OCI-LY3 (cell line): ENCODE measurements at regions not wholly inside any gene's neighbourhood (a gene's known extent, or its start where the extent isn't known, plus 50 kb on each side); places are given as distances from the start of the nearest gene placed in this dataset.
A peak's percentile ranks its signal among the peaks of the same experiment; 100 is the strongest.

Source experiments
- H2AFZ ChIP-seq: fragments of 200-600, 300-600 bp; shearing (Covaris generic); 2 replicates; pipeline ENCODE4 v1.6.0; 2014; ENCODE audit warnings: antibody characterized with exemption, low read depth, low read length
- H3K27ac ChIP-seq: fragments of 200-600, 300-600 bp; sonication (generic); 2 replicates; pipeline ENCODE4 v1.5.1; 2014; ENCODE audit warnings: mild to moderate bottlenecking, low read length, moderate library complexity, mixed read lengths
- H3K27me3 ChIP-seq: fragments of 200-600, 300-600 bp; sonication (generic); 2 replicates; pipeline ENCODE4 v1.6.1; 2014; ENCODE audit warnings: low read depth, low read length, mixed read lengths
- H3K36me3 ChIP-seq: fragments of 200-600, 300-600 bp; sonication (generic); replicated peaks from 2 replicates; pipeline ENCODE3; 2014; ENCODE audit warnings: low read depth, low read length, mixed read lengths
- H3K4me1 ChIP-seq: fragments of 300-600, 200-600 bp; sonication (generic); 2 replicates; pipeline ENCODE4 v1.6.1; 2014; ENCODE audit warnings: low read length, mixed read lengths
- H3K4me2 ChIP-seq: fragments of 200-600, 300-600 bp; sonication (generic); 2 replicates; pipeline ENCODE4 v1.6.1; 2014; ENCODE audit warnings: low read length, mixed read lengths
- H3K4me3 ChIP-seq: fragments of 300-600, 200-600 bp; sonication (generic); 2 replicates; pipeline ENCODE4 v1.5.1; 2014; ENCODE audit warnings: antibody characterized with exemption, mild to moderate bottlenecking, low read length, moderate library complexity
- H3K79me2 ChIP-seq: fragments of 300-600, 200-600 bp; shearing (Covaris generic); 2 replicates; pipeline ENCODE4 v1.6.1; 2014; ENCODE audit warnings: mild to moderate bottlenecking, low read length, mixed read lengths
- H3K9ac ChIP-seq: fragments of 300-600, 200-600 bp; shearing (Covaris generic); 2 replicates; pipeline ENCODE4 v1.6.0; 2014; ENCODE audit warnings: mild to moderate bottlenecking, low read length, moderate library complexity
- H3K9me3 ChIP-seq: fragments of 200-600, 300-600 bp; shearing (Covaris generic); 2 replicates; pipeline ENCODE4 v1.6.1; 2014; ENCODE audit warnings: low read length, mixed read lengths; ENCODE audit not compliant: insufficient read depth
- H4K20me1 ChIP-seq: fragments of 200-600, 300-600 bp; sonication (generic); 2 replicates; pipeline ENCODE4 v1.6.1; 2016; ENCODE audit warnings: low read length, mixed read lengths; ENCODE audit not compliant: insufficient read depth
- EZH2phosphoT487 ChIP-seq: fragments of 200-600 bp; shearing (Covaris generic); IDR thresholded peaks from 2 replicates; pipeline ENCODE4 v1.6.1; 2018; ENCODE audit warnings: antibody characterized with exemption, mixed run types, low read depth
- TF ChIP-seq, protein P1 (sequence below): fragments of 200-600, 300-600 bp; sonication (generic); IDR thresholded peaks from 2 replicates; pipeline ENCODE4 v1.5.1; 2014; ENCODE audit warnings: antibody characterized with exemption, low read length, low read depth

DNA sequence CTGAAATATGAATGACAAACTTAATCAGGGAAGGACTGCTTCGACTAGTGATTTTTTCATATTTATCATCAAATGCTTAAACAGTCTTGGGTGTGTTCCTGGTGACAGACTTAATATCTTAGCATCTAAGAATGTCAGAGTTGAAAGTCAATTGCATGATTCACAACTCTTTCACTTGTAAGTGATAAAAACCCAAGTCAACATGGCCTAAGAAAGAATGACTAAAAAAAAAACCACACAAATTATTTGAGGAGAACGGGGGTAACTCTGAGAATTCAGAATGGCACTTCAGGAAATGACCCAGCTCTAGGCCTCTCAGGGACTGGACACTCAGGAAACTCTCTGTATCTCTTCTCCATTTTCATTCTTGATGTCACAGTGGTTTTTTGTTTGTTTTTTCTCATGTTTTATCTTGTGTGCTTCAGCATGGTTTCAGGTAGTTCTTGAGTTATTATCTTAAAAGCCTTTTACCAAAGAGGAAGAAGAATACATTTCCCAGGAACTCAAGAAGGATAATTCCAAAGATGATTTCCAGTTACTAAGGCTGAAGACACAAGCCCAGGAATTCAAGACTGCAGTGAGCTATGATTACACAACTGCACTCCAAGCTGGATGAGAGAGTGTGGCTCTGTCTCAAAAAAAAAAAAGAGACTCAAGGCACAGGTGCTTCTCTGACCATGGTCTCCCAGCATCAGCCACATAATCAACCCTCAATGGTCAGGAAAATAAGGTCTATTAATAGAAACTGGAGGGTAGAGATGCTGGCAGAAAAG is 1697.8 kb upstream of the IGFBP7 start:
- Histone ChIP-seq H3K4me2 (no peak overlapping the region), H2AFZ (0 out of 2 replicates have a peak overlapping the region, but pooled peaks have one; percentile 12), H3K9ac (no peak overlapping the region), H4K20me1 (no peaks in the 10 kb centered on the region), H3K9me3 (no peaks in the 10 kb centered on the region), H3K4me1 (no peaks in the 10 kb centered on the region), H3K27me3 (no peaks in the 10 kb centered on the region), H3K4me3 (no peak overlapping the region), H3K27ac (no peak overlapping the region), H3K79me2 (no peaks in the 10 kb centered on the region), H3K36me3 (no peaks in the 10 kb centered on the region)
- no peak for TF ChIP-seq EZH2phosphoT487
- TF ChIP-seq, protein P1, sequence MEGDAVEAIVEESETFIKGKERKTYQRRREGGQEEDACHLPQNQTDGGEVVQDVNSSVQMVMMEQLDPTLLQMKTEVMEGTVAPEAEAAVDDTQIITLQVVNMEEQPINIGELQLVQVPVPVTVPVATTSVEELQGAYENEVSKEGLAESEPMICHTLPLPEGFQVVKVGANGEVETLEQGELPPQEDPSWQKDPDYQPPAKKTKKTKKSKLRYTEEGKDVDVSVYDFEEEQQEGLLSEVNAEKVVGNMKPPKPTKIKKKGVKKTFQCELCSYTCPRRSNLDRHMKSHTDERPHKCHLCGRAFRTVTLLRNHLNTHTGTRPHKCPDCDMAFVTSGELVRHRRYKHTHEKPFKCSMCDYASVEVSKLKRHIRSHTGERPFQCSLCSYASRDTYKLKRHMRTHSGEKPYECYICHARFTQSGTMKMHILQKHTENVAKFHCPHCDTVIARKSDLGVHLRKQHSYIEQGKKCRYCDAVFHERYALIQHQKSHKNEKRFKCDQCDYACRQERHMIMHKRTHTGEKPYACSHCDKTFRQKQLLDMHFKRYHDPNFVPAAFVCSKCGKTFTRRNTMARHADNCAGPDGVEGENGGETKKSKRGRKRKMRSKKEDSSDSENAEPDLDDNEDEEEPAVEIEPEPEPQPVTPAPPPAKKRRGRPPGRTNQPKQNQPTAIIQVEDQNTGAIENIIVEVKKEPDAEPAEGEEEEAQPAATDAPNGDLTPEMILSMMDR, result no peak

DNA sequence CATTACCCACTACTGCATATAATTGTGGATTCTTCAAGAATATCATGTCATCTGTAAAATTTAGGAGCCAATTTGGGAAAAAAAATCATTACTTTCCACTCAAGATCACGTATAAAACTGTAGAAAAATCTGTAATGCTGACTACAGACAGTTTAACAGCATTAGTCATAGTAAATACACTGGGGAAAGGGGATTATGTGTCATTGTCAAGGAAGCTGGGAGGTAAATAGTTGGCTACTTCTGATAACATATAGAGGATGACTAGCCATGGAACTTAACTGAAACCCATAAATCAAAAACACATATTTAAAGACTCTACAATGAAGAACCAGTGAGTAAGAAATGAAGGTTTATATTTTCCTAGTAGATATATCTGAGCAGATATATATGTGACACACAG is 1666.4 kb upstream of the IGFBP7 start:
- Histone ChIP-seq H3K27ac (no peak overlapping the region), H3K9ac (no peak overlapping the region), H3K4me2 (no peak overlapping the region)

DNA sequence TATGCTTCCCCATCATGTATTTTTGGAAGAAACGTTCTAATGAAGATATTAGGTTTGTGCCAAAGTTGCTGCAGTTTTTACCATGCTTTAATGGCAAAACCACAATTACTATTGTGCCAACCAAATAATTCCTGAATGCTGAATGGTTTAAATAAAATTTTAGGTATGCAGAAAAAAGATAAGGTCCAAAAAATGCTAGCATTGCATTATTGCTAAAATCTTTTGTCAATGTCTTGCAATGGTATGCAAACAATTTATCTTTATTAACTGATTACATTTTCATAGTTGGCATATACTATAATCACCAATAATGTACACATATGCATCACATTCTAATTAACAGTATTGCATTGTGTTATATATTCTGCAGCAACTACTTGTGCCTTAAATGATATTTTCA is 1657.4 kb upstream of the IGFBP7 start:
- Histone ChIP-seq H3K79me2 (no peaks in the 10 kb centered on the region), H3K27me3 (no peaks in the 10 kb centered on the region), H3K9me3 (no peaks in the 10 kb centered on the region), H2AFZ (no peak overlapping the region), H3K4me3 (no peak overlapping the region), H3K4me1 (no peaks in the 10 kb centered on the region), H3K4me2 (no peak overlapping the region), H3K9ac (no peak overlapping the region), H3K27ac (no peak overlapping the region), H4K20me1 (no peaks in the 10 kb centered on the region), H3K36me3 (no peaks in the 10 kb centered on the region)
- TF ChIP-seq, protein P1, result no peak
- no peak for TF ChIP-seq EZH2phosphoT487

More for the DNA sequence above, 1666.4 kb upstream of the IGFBP7 start:
- Histone ChIP-seq H4K20me1 (no peaks in the 10 kb centered on the region), H3K4me3 (no peak overlapping the region), H3K9me3 (no peaks in the 10 kb centered on the region), H2AFZ (no peak overlapping the region), H3K79me2 (no peaks in the 10 kb centered on the region), H3K36me3 (no peaks in the 10 kb centered on the region), H3K27me3 (no peaks in the 10 kb centered on the region), H3K4me1 (no peaks in the 10 kb centered on the region)
- TF ChIP-seq, protein P1, result no peak
- TF ChIP-seq EZH2phosphoT487, result no peak

DNA sequence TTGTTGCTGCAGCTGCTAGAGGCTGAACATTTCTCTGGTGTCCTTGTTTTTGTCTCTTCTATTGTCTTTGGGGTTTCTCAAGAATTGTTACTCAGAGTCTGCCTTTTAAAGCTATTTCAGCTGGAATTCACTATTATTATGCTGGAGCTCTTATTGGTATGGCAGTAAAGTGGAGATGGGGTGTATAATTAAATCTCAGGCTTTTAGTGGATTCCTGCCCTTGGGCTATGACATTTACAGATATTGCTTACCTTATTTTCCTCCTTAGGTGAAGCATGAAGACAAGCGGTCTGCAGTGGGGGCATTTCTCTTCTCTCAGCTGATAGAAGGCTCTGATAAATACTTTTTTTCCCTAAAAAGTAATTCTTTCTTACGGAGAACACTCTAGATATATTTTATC is 1656.6 kb upstream of the IGFBP7 start:
- no peak overlapping the region for H3K27ac ChIP-seq
- H3K4me2 ChIP-seq, result no peak overlapping the region
- H3K4me3 ChIP-seq, result no peak overlapping the region
- H2AFZ ChIP-seq, result no peak overlapping the region
- no peaks in the 10 kb centered on the region for H3K79me2 ChIP-seq
- no peak overlapping the region for H3K9ac ChIP-seq
- H3K36me3 ChIP-seq, result no peaks in the 10 kb centered on the region
- TF ChIP-seq EZH2phosphoT487, result no peak
- TF ChIP-seq, protein P1, result no peak
- no peaks in the 10 kb centered on the region for H3K4me1 ChIP-seq
- no peaks in the 10 kb centered on the region for H3K27me3 ChIP-seq
- no peaks in the 10 kb centered on the region for H4K20me1 ChIP-seq
- no peaks in the 10 kb centered on the region for H3K9me3 ChIP-seq
